ENCODE measurements at regions not wholly inside any gene's neighbourhood (a gene's known extent, or its start where the extent isn't known, plus 50 kb on each side); places are given as distances from the start of the nearest gene placed in this dataset.
"Not testable (repeated sequence)": the region's sequence is repeated elsewhere in the genome, so short reads cannot be mapped to it uniquely, and the experiment has no call there.

GRCh38 chr11:37978647-37979046 lies 1380.6 kb upstream of the RAG2 start:
- no peak overlapping the region for H3K4me2 ChIP-seq
- no peaks in the 10 kb centered on the region for H3K4me1 ChIP-seq
- ATAC-seq (no peak), FAIRE-seq (no peak), DNase-seq (ENCODE audit: low read depth in 1 of 2, low spot score in 1 of 2) (no peak)
- TF ChIP-seq KDM5A (IDR thresholded peaks at IDR 0.05) (no peak), HEYL (CRISPR knock-in tag; IDR thresholded peaks at IDR 0.05) (no peak), TP53 (CRISPR knock-in tag; IDR thresholded peaks at IDR 0.05) (no peak), E2F6 (IDR thresholded peaks at IDR 0.05; ENCODE audit: borderline replicate concordance, low read depth) (no peak), HMGXB4 (CRISPR knock-in tag; IDR thresholded peaks at IDR 0.05; ENCODE audit: borderline replicate concordance) (no peak)
- TF ChIP-seq, protein P1, sequence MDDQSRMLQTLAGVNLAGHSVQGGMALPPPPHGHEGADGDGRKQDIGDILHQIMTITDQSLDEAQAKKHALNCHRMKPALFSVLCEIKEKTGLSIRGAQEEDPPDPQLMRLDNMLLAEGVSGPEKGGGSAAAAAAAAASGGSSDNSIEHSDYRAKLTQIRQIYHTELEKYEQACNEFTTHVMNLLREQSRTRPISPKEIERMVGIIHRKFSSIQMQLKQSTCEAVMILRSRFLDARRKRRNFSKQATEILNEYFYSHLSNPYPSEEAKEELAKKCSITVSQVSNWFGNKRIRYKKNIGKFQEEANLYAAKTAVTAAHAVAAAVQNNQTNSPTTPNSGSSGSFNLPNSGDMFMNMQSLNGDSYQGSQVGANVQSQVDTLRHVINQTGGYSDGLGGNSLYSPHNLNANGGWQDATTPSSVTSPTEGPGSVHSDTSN (IDR thresholded peaks at IDR 0.05), result no peak
- no peak overlapping the region for H3K27ac ChIP-seq
- ChIA-PET CTCF (no interaction called here), POLR2A (no interaction called here)
- H3K9me3 ChIP-seq, result peaks cover 2% of the 10 kb centered on the region; the same call in 1 of the 3 replicates
- no peak overlapping the region for H3K4me3 ChIP-seq
- WGBS (ENCODE audit: missing lambda C conversion rate), result 0% methylated on average over 1 of the region's 1 CpG

GRCh38 chr11:37973941-37974340 lies 1375.9 kb upstream of the RAG2 start:
- no peak for TF ChIP-seq RCOR1 (IDR thresholded peaks at IDR 0.05; ENCODE audit: low read depth, low read length)
- no peak for TF ChIP-seq TFCP2L1 (CRISPR knock-in tag; IDR thresholded peaks at IDR 0.05)
- no peak for TF ChIP-seq RARB (CRISPR knock-in tag; IDR thresholded peaks at IDR 0.05)
- no peak for TF ChIP-seq HEYL (CRISPR knock-in tag; IDR thresholded peaks at IDR 0.05)
- no peak for TF ChIP-seq HDAC2 (IDR thresholded peaks at IDR 0.05)
- Histone ChIP-seq H3K9me3 (peaks cover 2% of the 10 kb centered on the region; the same call in 1 of the 3 replicates), H3K4me1 (no peaks in the 10 kb centered on the region), H3K27ac (no peak overlapping the region), H3K4me2 (no peak overlapping the region), H3K4me3 (no peak overlapping the region)
- DNase-seq (ENCODE audit: low read depth in 1 of 2, low spot score in 1 of 2), result no peak
- WGBS (ENCODE audit: missing lambda C conversion rate), result 19% methylated on average over 2 of the region's 2 CpGs
- FAIRE-seq, result no peak
- CTCF ChIA-PET, result no interaction called here
- POLR2A ChIA-PET, result no interaction called here
- ATAC-seq, result no peak

DNA sequence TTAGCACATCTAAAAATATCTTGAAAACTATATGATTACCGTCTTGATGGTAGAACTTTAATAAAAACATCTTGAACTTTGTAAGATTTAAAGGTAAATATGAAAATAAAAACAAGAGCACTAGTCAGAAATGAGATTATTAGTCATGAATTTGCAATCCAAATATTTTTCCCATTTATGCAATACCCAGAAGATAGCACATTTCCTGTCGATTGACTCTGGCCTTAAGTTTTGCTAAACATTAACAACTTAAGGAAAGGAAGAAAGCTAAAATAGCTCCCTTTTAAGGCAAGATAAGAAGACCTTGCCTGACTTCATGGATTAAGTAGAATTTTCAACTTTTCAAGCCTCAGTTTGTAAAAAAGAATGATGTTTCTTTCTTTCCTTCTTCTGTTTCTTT lies 1374.7 kb upstream of the RAG2 start:
- POLR2A ChIA-PET, result no interaction called here
- under 1% methylated on average over 2 of the region's 2 CpGs for WGBS (ENCODE audit: missing lambda C conversion rate)
- CTCF ChIA-PET, result interaction anchor here (0.6 kb wide), 1 partner anchor 1456 kb away, joined by 3 read pairs; no protein-coding TSS in a partner anchor
- ATAC-seq (no peak), DNase-seq (ENCODE audit: low read depth in 1 of 2, low spot score in 1 of 2) (no peak), FAIRE-seq (no peak)
- Histone ChIP-seq H3K4me3 (no peak overlapping the region), H3K27ac (no peak overlapping the region), H3K4me1 (no peaks in the 10 kb centered on the region), H3K9me3 (no peaks in the 10 kb centered on the region), H3K4me2 (no peak overlapping the region)
- no peak for TF ChIP-seq PHF8 (IDR thresholded peaks at IDR 0.05; ENCODE audit: borderline replicate concordance, low read depth)
- no peak for TF ChIP-seq NFE2L2 (conservative IDR thresholded peaks at IDR 0.05; ENCODE audit: low read length)
- TF ChIP-seq BCL3 (IDR thresholded peaks at IDR 0.05), result no peak
- no peak for TF ChIP-seq JUN (IDR thresholded peaks at IDR 0.05)
- no peak for TF ChIP-seq ZC3H11A (IDR thresholded peaks at IDR 0.05)
- no peak for TF ChIP-seq NPAS2 (CRISPR knock-in tag; IDR thresholded peaks at IDR 0.05; ENCODE audit: borderline replicate concordance)
- TF ChIP-seq TP53 (CRISPR knock-in tag; IDR thresholded peaks at IDR 0.05), result no peak
- TF ChIP-seq NR3C1 (IDR thresholded peaks at IDR 0.05), result no peak

GRCh38 chr11:37969336-37969735 lies 1371.3 kb upstream of the RAG2 start:
- H3K4me1 ChIP-seq; ATAC-seq; H3K9me3 ChIP-seq; DNase-seq (ENCODE audit: low read depth in 1 of 2, low spot score in 1 of 2); CTCF ChIA-PET; H3K4me2 ChIP-seq; H3K27ac ChIP-seq; H3K4me3 ChIP-seq; FAIRE-seq; POLR2A ChIA-PET: not testable (repeated sequence)
- 7% methylated on average over 4 of the region's 4 CpGs for WGBS (ENCODE audit: missing lambda C conversion rate)
